Trophoblast cell (in vitro differentiated cells and primary cell): ENCODE measurements at regions not wholly inside any gene's neighbourhood (a gene's known extent, or its start where the extent isn't known, plus 50 kb on each side); places are given as distances from the start of the nearest gene placed in this dataset.
A peak's percentile ranks its signal among the peaks of the same experiment; 100 is the strongest.

Experiments used
- DNase-seq, 2 donors: peaks; one replicate each; pipeline ENCODE4 v3.0.0-alpha.2; 2016
- H2AFZ ChIP-seq: 2 replicates; pipeline ENCODE4 v1.6.1; 2013; ENCODE audit warnings: low read length, moderate library complexity, mild to moderate bottlenecking; ENCODE audit not compliant: insufficient read depth, poor library complexity
- H2AK5ac ChIP-seq: 2 replicates; pipeline ENCODE4 v1.6.1; 2013; ENCODE audit warnings: mild to moderate bottlenecking, low read length
- H2BK120ac ChIP-seq: 2 replicates; pipeline ENCODE4 v1.6.1; 2013; ENCODE audit warnings: low read length, mild to moderate bottlenecking, moderate library complexity; ENCODE audit not compliant: insufficient read depth, poor library complexity
- H2BK12ac ChIP-seq: 2 replicates; pipeline ENCODE4 v1.6.1; 2013; ENCODE audit warnings: mild to moderate bottlenecking, low read length, moderate library complexity
- H2BK5ac ChIP-seq: 2 replicates; pipeline ENCODE4 v1.6.1; 2013; ENCODE audit warnings: low read length, low read depth, moderate library complexity, mild to moderate bottlenecking; ENCODE audit not compliant: poor library complexity
- H3K14ac ChIP-seq: 2 replicates; pipeline ENCODE4 v1.6.1; 2013; ENCODE audit warnings: mild to moderate bottlenecking, low read length
- H3K18ac ChIP-seq: 2 replicates; pipeline ENCODE4 v1.6.1; 2013; ENCODE audit warnings: mild to moderate bottlenecking, low read length
- H3K23ac ChIP-seq: 2 replicates; pipeline ENCODE4 v1.6.1; 2013; ENCODE audit warnings: low read length
- H3K27ac ChIP-seq: 2 replicates; pipeline ENCODE4 v1.5.1; 2013; ENCODE audit warnings: low read depth, mild to moderate bottlenecking, inconsistent platforms, low read length, moderate library complexity
- H3K27me3 ChIP-seq: 2 replicates; pipeline ENCODE4 v1.6.1; 2013; ENCODE audit warnings: inconsistent platforms, mild to moderate bottlenecking, low read length, moderate library complexity; ENCODE audit not compliant: insufficient read depth
- H3K36me3 ChIP-seq, 2 experiments: 1 replicate in 1 of 2; 2 replicates in 1 of 2; pipeline ENCODE4 v1.6.1; 2013; ENCODE audit warnings: low read length in 2 of 2, mild to moderate bottlenecking in 2 of 2, moderate library complexity in 1 of 2; ENCODE audit not compliant: insufficient read depth in 2 of 2, control insufficient read depth in 1 of 2
- H3K4ac ChIP-seq: 2 replicates; pipeline ENCODE4 v1.6.1; 2013; ENCODE audit warnings: low read depth, mild to moderate bottlenecking, low read length, moderate library complexity
- H3K4me1 ChIP-seq, 2 experiments: 1 replicate in 1 of 2; 2 replicates in 1 of 2; pipeline ENCODE4 v1.6.1; 2013; ENCODE audit warnings: low read length in 2 of 2, mild to moderate bottlenecking in 2 of 2, moderate library complexity in 1 of 2; ENCODE audit not compliant: insufficient read depth in 2 of 2, control insufficient read depth in 1 of 2
- H3K4me2 ChIP-seq: 2 replicates; pipeline ENCODE4 v1.6.1; 2013; ENCODE audit warnings: inconsistent platforms, mild to moderate bottlenecking, low read length, moderate library complexity
- H3K4me3 ChIP-seq: 2 replicates; pipeline ENCODE4 v1.5.1; 2013; ENCODE audit warnings: mild to moderate bottlenecking, low read depth, low read length, inconsistent platforms
- H3K79me1 ChIP-seq: one replicate; pipeline ENCODE4 v1.6.1; 2013; ENCODE audit warnings: low read length
- H3K79me2 ChIP-seq: 2 replicates; pipeline ENCODE4 v1.6.1; 2013; ENCODE audit warnings: low read length, mild to moderate bottlenecking; ENCODE audit not compliant: control insufficient read depth, insufficient read depth, poor library complexity
- H3K9ac ChIP-seq: 2 replicates; pipeline ENCODE4 v1.6.1; 2013; ENCODE audit warnings: mild to moderate bottlenecking, low read length
- H3K9me3 ChIP-seq: 2 replicates; pipeline ENCODE4 v1.6.1; 2013; ENCODE audit warnings: low read depth, mild to moderate bottlenecking, control low read depth, inconsistent platforms, low read length; ENCODE audit not compliant: insufficient read depth
- H4K12ac ChIP-seq: 2 replicates; pipeline ENCODE4 v1.6.1; 2013; ENCODE audit warnings: low read depth, mild to moderate bottlenecking, low read length, moderate library complexity
- H4K8ac ChIP-seq: 2 replicates; pipeline ENCODE4 v1.6.1; 2013; ENCODE audit warnings: low read depth, mild to moderate bottlenecking, low read length, moderate library complexity
- H4K91ac ChIP-seq: one replicate; pipeline ENCODE4 v1.6.1; 2013; ENCODE audit warnings: low read depth, mild to moderate bottlenecking, low read length, moderate library complexity
- WGBS: extraction: QIAGEN DNeasy Blood & Tissue Kit; methylation state at CpG from one replicate; pipeline ENCODE4 v1.1.7; 2013; ENCODE audit warnings: missing lambda C conversion rate; ENCODE audit not compliant: insufficient read length, insufficient coverage; ENCODE audit errors: extremely low coverage; 5-methylcytosine and 5-hydroxymethylcytosine counted together

GRCh38 chr3:72560846-72561675, 287.2 kb downstream of the SHQ1 start:
- no peak overlapping the region for H3K18ac ChIP-seq
- WGBS, result no CpG with 5 or more reads among the region's 8 CpGs
- H4K12ac ChIP-seq, result no peak overlapping the region
- no peaks in the 10 kb centered on the region for H3K9me3 ChIP-seq
- no peak overlapping the region for H2BK120ac ChIP-seq
- H3K4me1 ChIP-seq, result no peaks in the 10 kb centered on the region
- no peak overlapping the region for H2BK5ac ChIP-seq
- H3K4ac ChIP-seq, result no peak overlapping the region
- H3K27ac ChIP-seq, result no peak overlapping the region
- no peak overlapping the region for H2AFZ ChIP-seq
- H3K14ac ChIP-seq, result no peak overlapping the region
- no peaks in the 10 kb centered on the region for H3K79me2 ChIP-seq
- H3K27me3 ChIP-seq, result no peaks in the 10 kb centered on the region
- H3K4me2 ChIP-seq, result no peak overlapping the region
- H3K79me1 ChIP-seq, result no peaks in the 10 kb centered on the region
- H3K4me3 ChIP-seq, result no peak overlapping the region
- H4K91ac ChIP-seq, result no peak overlapping the region
- H2AK5ac ChIP-seq, result no peak overlapping the region
- no peak overlapping the region for H3K9ac ChIP-seq
- H3K23ac ChIP-seq, result no peak overlapping the region
- no peak for DNase-seq
- H3K36me3 ChIP-seq, result no peaks in the 10 kb centered on the region
- H4K8ac ChIP-seq, result no peak overlapping the region
- no peak overlapping the region for H2BK12ac ChIP-seq

- H3K36me3 ChIP-seq, result no peaks in the 10 kb centered on the region
- H2BK120ac ChIP-seq, result no peak overlapping the region
- no peak for DNase-seq
- H3K4ac ChIP-seq, result no peak overlapping the region
- H3K4me3 ChIP-seq, result no peak overlapping the region
- H3K4me2 ChIP-seq, result no peak overlapping the region
- H3K27ac ChIP-seq, result no peak overlapping the region
- no peaks in the 10 kb centered on the region for H3K79me1 ChIP-seq
- H3K4me1 ChIP-seq, result no peaks in the 10 kb centered on the region
- no peak overlapping the region for H4K8ac ChIP-seq
- no peak overlapping the region for H3K14ac ChIP-seq
- H3K9me3 ChIP-seq, result no peaks in the 10 kb centered on the region
- H2BK5ac ChIP-seq, result no peak overlapping the region
- no CpG with 5 or more reads among the region's 3 CpGs for WGBS
- H4K12ac ChIP-seq, result no peak overlapping the region
- H3K79me2 ChIP-seq, result no peaks in the 10 kb centered on the region
- H2AK5ac ChIP-seq, result no peak overlapping the region
- no peak overlapping the region for H3K18ac ChIP-seq
- H2BK12ac ChIP-seq, result no peak overlapping the region
- no peak overlapping the region for H2AFZ ChIP-seq
- no peak overlapping the region for H4K91ac ChIP-seq
- no peaks in the 10 kb centered on the region for H3K27me3 ChIP-seq
- no peak overlapping the region for H3K9ac ChIP-seq
- H3K23ac ChIP-seq, result no peak overlapping the region
Observed at GRCh38 chr3:72559385-72559784, 288.9 kb downstream of the SHQ1 start.

GRCh38 chr3:72558001-72558400, 290.2 kb downstream of the SHQ1 start:
- H3K36me3 ChIP-seq, result no peaks in the 10 kb centered on the region
- no peak overlapping the region for H3K27ac ChIP-seq
- no peak overlapping the region for H2AFZ ChIP-seq
- no peaks in the 10 kb centered on the region for H3K4me1 ChIP-seq
- H3K27me3 ChIP-seq, result no peaks in the 10 kb centered on the region
- no peak overlapping the region for H3K9ac ChIP-seq
- DNase-seq, result peak in 1 of 2 donors; percentile 53
- H2BK12ac ChIP-seq, result no peak overlapping the region
- H3K4me2 ChIP-seq, result no peak overlapping the region
- no peak overlapping the region for H3K18ac ChIP-seq
- H3K4me3 ChIP-seq, result no peak overlapping the region
- H3K79me1 ChIP-seq, result no peaks in the 10 kb centered on the region
- H2AK5ac ChIP-seq, result no peak overlapping the region
- no peak overlapping the region for H3K14ac ChIP-seq
- no peak overlapping the region for H3K23ac ChIP-seq
- H4K8ac ChIP-seq, result no peak overlapping the region
- H4K12ac ChIP-seq, result no peak overlapping the region
- H4K91ac ChIP-seq, result no peak overlapping the region
- H2BK5ac ChIP-seq, result no peak overlapping the region
- whole genome bisulfite sequencing, result no CpG with 5 or more reads among the region's 3 CpGs
- H3K9me3 ChIP-seq, result no peaks in the 10 kb centered on the region
- no peaks in the 10 kb centered on the region for H3K79me2 ChIP-seq
- H3K4ac ChIP-seq, result no peak overlapping the region
- no peak overlapping the region for H2BK120ac ChIP-seq

- no peak overlapping the region for H3K4me3 ChIP-seq
- H3K27me3 ChIP-seq, result no peaks in the 10 kb centered on the region
- H3K14ac ChIP-seq, result no peak overlapping the region
- H3K36me3 ChIP-seq, result no peaks in the 10 kb centered on the region
- no peak overlapping the region for H3K23ac ChIP-seq
- H3K27ac ChIP-seq, result no peak overlapping the region
- H4K12ac ChIP-seq, result no peak overlapping the region
- H3K9ac ChIP-seq, result no peak overlapping the region
- H3K9me3 ChIP-seq, result no peaks in the 10 kb centered on the region
- no peak overlapping the region for H2BK12ac ChIP-seq
- H2AK5ac ChIP-seq, result no peak overlapping the region
- no peaks in the 10 kb centered on the region for H3K79me1 ChIP-seq
- no peak overlapping the region for H2BK5ac ChIP-seq
- H3K4ac ChIP-seq, result no peak overlapping the region
- H3K4me2 ChIP-seq, result no peak overlapping the region
- no peak for DNase-seq
- H4K91ac ChIP-seq, result no peak overlapping the region
- no CpG with 5 or more reads among the region's 4 CpGs for WGBS
- no peak overlapping the region for H4K8ac ChIP-seq
- H3K79me2 ChIP-seq, result no peaks in the 10 kb centered on the region
- H2BK120ac ChIP-seq, result no peak overlapping the region
- H3K4me1 ChIP-seq, result no peaks in the 10 kb centered on the region
- no peak overlapping the region for H3K18ac ChIP-seq
- no peak overlapping the region for H2AFZ ChIP-seq
Observed at GRCh38 chr3:72555714-72556113, 292.5 kb downstream of the SHQ1 start.
